H9 (cell line): ENCODE measurements at regions not wholly inside any gene's neighbourhood (a gene's known extent, or its start where the extent isn't known, plus 50 kb on each side); places are given as distances from the start of the nearest gene placed in this dataset.

Experiments used
- DNase-seq: peaks from one replicate; pipeline ENCODE4 v3.0.0-alpha.2; 2017
- H2AFZ ChIP-seq: one replicate; pipeline ENCODE4 v1.6.1; 2013; ENCODE audit warnings: mild to moderate bottlenecking, low read length, control low read depth, moderate library complexity
- H2AK5ac ChIP-seq: 2 replicates; pipeline ENCODE4 v1.6.1; 2013; ENCODE audit warnings: low read length, control low read depth, mixed read lengths; ENCODE audit not compliant: insufficient read length
- H2BK120ac ChIP-seq: one replicate; pipeline ENCODE4 v1.6.1; 2013; ENCODE audit warnings: low read depth, mild to moderate bottlenecking, low read length, control low read depth, inconsistent platforms; ENCODE audit not compliant: poor library complexity, severe bottlenecking
- H2BK12ac ChIP-seq: 2 replicates; pipeline ENCODE4 v1.6.1; 2013; ENCODE audit warnings: low read length, control low read depth, mixed read lengths, low read depth; ENCODE audit not compliant: insufficient read length
- H2BK15ac ChIP-seq: 2 replicates; pipeline ENCODE4 v1.6.1; 2013; ENCODE audit warnings: low read depth, low read length, control low read depth
- H2BK20ac ChIP-seq: one replicate; pipeline ENCODE4 v1.6.1; 2013; ENCODE audit warnings: low read depth, mild to moderate bottlenecking, low read length, control low read depth, inconsistent platforms; ENCODE audit not compliant: poor library complexity, severe bottlenecking
- H2BK5ac ChIP-seq: 2 replicates; pipeline ENCODE4 v1.6.1; 2013; ENCODE audit warnings: low read length, control low read depth, mixed read lengths; ENCODE audit not compliant: insufficient read length
- H3K14ac ChIP-seq: 2 replicates; pipeline ENCODE4 v1.6.1; 2013; ENCODE audit warnings: low read length, control low read depth; ENCODE audit not compliant: insufficient read depth
- H3K18ac ChIP-seq: 2 replicates; pipeline ENCODE4 v1.6.1; 2013; ENCODE audit warnings: low read depth, mild to moderate bottlenecking, mixed read lengths, low read length, control low read depth; ENCODE audit not compliant: insufficient read length
- H3K23ac ChIP-seq: 2 replicates; pipeline ENCODE4 v1.6.1; 2013; ENCODE audit warnings: low read length, control low read depth, mixed read lengths, low read depth; ENCODE audit not compliant: insufficient read length
- H3K23me2 ChIP-seq: 2 replicates; pipeline ENCODE4 v1.6.1; 2013; ENCODE audit warnings: low read depth, mild to moderate bottlenecking, mixed read lengths, low read length, control low read depth; ENCODE audit not compliant: insufficient read length, poor library complexity, severe bottlenecking
- H3K27ac ChIP-seq: 2 replicates; pipeline ENCODE4 v1.5.1; 2013; ENCODE audit warnings: low read length, control low read depth, mixed read lengths, low read depth; ENCODE audit not compliant: insufficient read length
- H3K27me3 ChIP-seq: 2 replicates; pipeline ENCODE4 v1.6.1; 2013; ENCODE audit warnings: low read length, control low read depth, inconsistent platforms; ENCODE audit not compliant: insufficient read depth
- H3K4ac ChIP-seq: 2 replicates; pipeline ENCODE4 v1.6.1; 2013; ENCODE audit warnings: low read depth, mild to moderate bottlenecking, control low read depth, inconsistent platforms, low read length, moderate library complexity
- H3K4me1 ChIP-seq: 2 replicates; pipeline ENCODE4 v1.6.1; 2013; ENCODE audit warnings: low read length, control low read depth, inconsistent platforms; ENCODE audit not compliant: insufficient read depth
- H3K4me2 ChIP-seq: 2 replicates; pipeline ENCODE4 v1.6.1; 2013; ENCODE audit warnings: low read length, control low read depth, mixed read lengths; ENCODE audit not compliant: insufficient read length, insufficient read depth
- H3K56ac ChIP-seq: 2 replicates; pipeline ENCODE4 v1.6.1; 2013; ENCODE audit warnings: low read depth, mild to moderate bottlenecking, mixed read lengths, low read length, control low read depth; ENCODE audit not compliant: insufficient read length
- H3K79me1 ChIP-seq: 2 replicates; pipeline ENCODE4 v1.6.1; 2013; ENCODE audit warnings: low read depth, mild to moderate bottlenecking, moderate library complexity, low read length, control low read depth, inconsistent platforms; ENCODE audit not compliant: insufficient read depth, poor library complexity, severe bottlenecking
- H3K79me2 ChIP-seq: 2 replicates; pipeline ENCODE4 v1.6.1; 2013; ENCODE audit warnings: low read length, control low read depth, inconsistent platforms; ENCODE audit not compliant: insufficient read depth
- H3K9ac ChIP-seq: 2 replicates; pipeline ENCODE4 v1.6.1; 2013; ENCODE audit warnings: low read length, control low read depth, mixed read lengths; ENCODE audit not compliant: insufficient read length; ENCODE audit errors: extremely low read depth
- H3K9me3 ChIP-seq: one replicate; pipeline ENCODE4 v1.6.1; 2013; ENCODE audit warnings: low read depth, low read length, inconsistent platforms; ENCODE audit not compliant: control insufficient read depth
- H3T11ph ChIP-seq: one replicate; pipeline ENCODE4 v1.6.1; 2013; ENCODE audit warnings: mild to moderate bottlenecking, low read length, control low read depth, inconsistent platforms
- H4K20me1 ChIP-seq: one replicate; pipeline ENCODE4 v1.6.1; 2013; ENCODE audit not compliant: control insufficient read depth, insufficient read length, insufficient read depth
- H4K5ac ChIP-seq: 2 replicates; pipeline ENCODE4 v1.6.1; 2013; ENCODE audit warnings: low read depth, mild to moderate bottlenecking, mixed read lengths, low read length, control low read depth; ENCODE audit not compliant: insufficient read length
- H4K8ac ChIP-seq: replicated peaks from 2 replicates; pipeline ENCODE4 v1.6.1; 2013; ENCODE audit warnings: low read length, control low read depth, mixed read lengths, low read depth; ENCODE audit not compliant: insufficient read length
- H4K91ac ChIP-seq: 2 replicates; pipeline ENCODE4 v1.6.1; 2013; ENCODE audit warnings: low read depth, mild to moderate bottlenecking, moderate library complexity, mixed read lengths, low read length, control low read depth; ENCODE audit not compliant: insufficient read length
- H3K27ac Mint-ChIP-seq, 3 experiments: 2 replicates in 2 of 3; 3 replicates in 1 of 3; pipeline ENCODE4 v1.8.0; 2020 to 2021; ENCODE audit warnings: mixed read lengths in 3 of 3, mild to moderate bottlenecking in 1 of 3, moderate library complexity in 1 of 3
- H3K27me3 Mint-ChIP-seq: 2 replicates; pipeline ENCODE4 v1.8.0; 2021; ENCODE audit warnings: low read depth, mild to moderate bottlenecking, moderate library complexity, mixed read lengths
- H3K36me3 Mint-ChIP-seq, 3 experiments: 2 replicates in 2 of 3; 3 replicates in 1 of 3; pipeline ENCODE4 v1.8.0; 2020 to 2021; ENCODE audit warnings: low read depth in 3 of 3, mixed read lengths in 3 of 3; ENCODE audit not compliant: insufficient read depth in 1 of 3
- H3K4me1 Mint-ChIP-seq, 2 experiments: 2 replicates each; pipeline ENCODE4 v1.8.0; 2020; ENCODE audit warnings: mixed read lengths in 2 of 2
- H3K4me3 Mint-ChIP-seq, 2 experiments: 2 replicates in 1 of 2; 3 replicates in 1 of 2; pipeline ENCODE4 v1.8.0; 2020 to 2021; ENCODE audit warnings: mild to moderate bottlenecking in 2 of 2, mixed read lengths in 2 of 2, moderate library complexity in 1 of 2
- H3K9me3 Mint-ChIP-seq, 2 experiments: 2 replicates in 1 of 2; 3 replicates in 1 of 2; pipeline ENCODE4 v1.8.0; 2020; ENCODE audit warnings: mild to moderate bottlenecking in 2 of 2, mixed read lengths in 2 of 2, moderate library complexity in 1 of 2
- WGBS: extraction: QIAGEN DNeasy Blood & Tissue Kit; methylation state at CpG from one replicate; pipeline ENCODE4 v1.1.7; 2013; ENCODE audit warnings: missing lambda C conversion rate, low lambda C conversion rate, mixed read lengths; ENCODE audit not compliant: insufficient read length; ENCODE audit errors: extremely low coverage; 5-methylcytosine and 5-hydroxymethylcytosine counted together
- TF ChIP-seq, protein P1 (sequence below): fragments of 200-600 bp; sonication (generic); conservative IDR thresholded peaks from 3 replicates; pipeline ENCODE4 v1.8.0; 2021; ENCODE audit warnings: antibody characterized with exemption, mild to moderate bottlenecking

DNA sequence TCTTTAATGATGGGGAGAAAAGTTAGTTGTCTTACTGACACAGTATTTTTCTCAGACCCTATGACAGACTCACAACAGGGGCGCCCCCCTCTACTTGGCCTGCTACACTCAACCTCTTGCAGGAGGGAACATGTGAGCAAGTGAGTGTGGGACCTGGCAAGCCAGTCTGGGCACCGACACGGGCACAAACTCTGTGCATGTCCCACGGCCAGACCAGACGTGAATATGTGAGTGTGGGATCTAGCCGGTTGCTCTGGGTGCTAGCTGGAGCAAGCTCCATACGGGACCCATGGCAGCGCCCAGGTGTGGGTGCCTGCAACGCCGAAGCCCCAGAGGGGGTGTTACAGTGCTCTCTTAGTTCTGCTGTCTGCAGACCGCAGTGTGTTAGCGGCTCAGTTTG is 1437.3 kb upstream of the MIR17HG start:
- Histone ChIP-seq H3K14ac (no peak overlapping the region), H4K5ac (no peak overlapping the region), H4K8ac (no peak overlapping the region), H3K27me3 (no peaks in the 10 kb centered on the region), H4K91ac (no peak overlapping the region), H4K20me1 (no peaks in the 10 kb centered on the region), H3K4me1 (no peaks in the 10 kb centered on the region), H2BK12ac (no peak overlapping the region), H3K27ac (no peak overlapping the region), H2AK5ac (no peak overlapping the region), H2AFZ (no peak overlapping the region), H3K4ac (no peak overlapping the region), H3K56ac (no peak overlapping the region), H2BK20ac (no peak overlapping the region), H3K79me2 (no peaks in the 10 kb centered on the region), H3K18ac (no peak overlapping the region), H3K9me3 (no peaks in the 10 kb centered on the region), H2BK5ac (no peak overlapping the region), H3K23me2 (no peaks in the 10 kb centered on the region), H3K9ac (no peak overlapping the region), H3K23ac (no peak overlapping the region), H3K79me1 (no peaks in the 10 kb centered on the region), H3K4me2 (no peak overlapping the region), H3T11ph (no peak overlapping the region), H2BK15ac (no peak overlapping the region), H2BK120ac (no peak overlapping the region)
- no peak overlapping the region for H3K4me3 Mint-ChIP-seq
- H3K27ac Mint-ChIP-seq: no peak overlapping the region
- TF ChIP-seq, protein P1, sequence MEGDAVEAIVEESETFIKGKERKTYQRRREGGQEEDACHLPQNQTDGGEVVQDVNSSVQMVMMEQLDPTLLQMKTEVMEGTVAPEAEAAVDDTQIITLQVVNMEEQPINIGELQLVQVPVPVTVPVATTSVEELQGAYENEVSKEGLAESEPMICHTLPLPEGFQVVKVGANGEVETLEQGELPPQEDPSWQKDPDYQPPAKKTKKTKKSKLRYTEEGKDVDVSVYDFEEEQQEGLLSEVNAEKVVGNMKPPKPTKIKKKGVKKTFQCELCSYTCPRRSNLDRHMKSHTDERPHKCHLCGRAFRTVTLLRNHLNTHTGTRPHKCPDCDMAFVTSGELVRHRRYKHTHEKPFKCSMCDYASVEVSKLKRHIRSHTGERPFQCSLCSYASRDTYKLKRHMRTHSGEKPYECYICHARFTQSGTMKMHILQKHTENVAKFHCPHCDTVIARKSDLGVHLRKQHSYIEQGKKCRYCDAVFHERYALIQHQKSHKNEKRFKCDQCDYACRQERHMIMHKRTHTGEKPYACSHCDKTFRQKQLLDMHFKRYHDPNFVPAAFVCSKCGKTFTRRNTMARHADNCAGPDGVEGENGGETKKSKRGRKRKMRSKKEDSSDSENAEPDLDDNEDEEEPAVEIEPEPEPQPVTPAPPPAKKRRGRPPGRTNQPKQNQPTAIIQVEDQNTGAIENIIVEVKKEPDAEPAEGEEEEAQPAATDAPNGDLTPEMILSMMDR: no peak
- peaks cover 3 to 7% of the 10 kb centered on the region in 2 experiments; a peak in 3 of 4 replicates for H3K4me1 Mint-ChIP-seq
- no peaks in the 10 kb centered on the region; a peak in 1 of 7 replicates for H3K36me3 Mint-ChIP-seq
- DNase-seq: no peak
- H3K9me3 Mint-ChIP-seq: no peaks in the 10 kb centered on the region; a peak in 1 of 5 replicates
- H3K27me3 Mint-ChIP-seq: no peaks in the 10 kb centered on the region
- WGBS: no CpG with 5 or more reads among the region's 12 CpGs
